Posterior cingulate gyrus (tissue), 11 donors: ENCODE measurements at regions not wholly inside any gene's neighbourhood (a gene's known extent, or its start where the extent isn't known, plus 50 kb on each side); places are given as distances from the start of the nearest gene placed in this dataset.

Experiments
- DNase-seq, 10 donors: peaks; one replicate each; pipeline versions ENCODE4 v3.0.0 to v3.0.0-alpha.2; 2020 to 2021; ENCODE audit warnings: mixed read lengths in 3 of 10
- intact Hi-C: fragments of 100-400 bp; cut with DNase I; formaldehyde crosslinking; loops from one replicate; pipeline ENCODE4 v1.15.1; 2023

- intact Hi-C loops: no loop called here
- no peak for DNase-seq
These were observed 57.7 kb downstream of the LRRC30 start for GRCh38 chr18:7288544-7288943.

GRCh38 chr18:7290077-7290476, 59.2 kb downstream of the LRRC30 start:
- no peak for DNase-seq
- intact Hi-C loops: no loop called here

GRCh38 chr18:7291046-7291445, 60.2 kb downstream of the LRRC30 start:
- intact Hi-C loops: no loop called here
- no peak for DNase-seq

DNA sequence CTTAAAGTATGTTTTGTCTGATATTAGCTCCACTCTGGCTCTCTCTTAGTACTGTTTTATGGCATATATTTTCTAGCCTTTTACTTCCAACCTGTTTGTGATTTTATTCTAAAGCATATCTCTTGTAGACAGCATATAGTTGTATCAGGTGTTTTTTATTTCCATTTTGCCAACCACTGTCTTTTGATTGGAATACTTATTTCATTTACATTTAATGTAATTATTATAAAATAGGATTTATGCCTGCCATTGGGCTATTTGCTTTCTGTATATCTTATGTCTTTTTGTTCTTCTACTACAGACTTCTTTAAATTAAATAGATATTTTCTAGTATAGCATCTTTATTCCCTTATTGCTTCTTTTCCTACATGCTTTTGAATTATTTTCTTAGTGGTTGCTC, 67.3 kb downstream of the LRRC30 start:
- intact Hi-C loops: no loop called here
- DNase-seq: no peak

GRCh38 chr18:7301094-7301493, 70.2 kb downstream of the LRRC30 start:
- intact Hi-C loops: no loop called here
- no peak for DNase-seq

- DNase-seq: no peak
- intact Hi-C loops: no loop called here
These were observed 72.6 kb downstream of the LRRC30 start for GRCh38 chr18:7303316-7304060.

DNA sequence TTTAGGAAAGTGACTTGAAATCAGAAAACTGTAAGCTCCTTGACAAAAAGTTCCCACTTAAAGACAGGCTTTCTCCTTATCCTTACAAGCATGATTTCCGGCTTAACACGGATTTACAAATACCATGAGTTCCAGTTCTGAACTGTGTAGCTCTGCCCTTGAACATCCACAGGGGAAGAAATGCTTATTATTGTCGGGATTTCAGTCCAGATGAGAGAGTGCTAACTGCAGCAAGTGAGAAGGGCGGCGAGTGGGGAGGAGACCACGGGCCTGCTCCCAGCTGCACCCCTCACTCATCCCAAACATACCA, 73.1 kb downstream of the LRRC30 start:
- no peak for DNase-seq
- intact Hi-C loops: no loop called here

DNA sequence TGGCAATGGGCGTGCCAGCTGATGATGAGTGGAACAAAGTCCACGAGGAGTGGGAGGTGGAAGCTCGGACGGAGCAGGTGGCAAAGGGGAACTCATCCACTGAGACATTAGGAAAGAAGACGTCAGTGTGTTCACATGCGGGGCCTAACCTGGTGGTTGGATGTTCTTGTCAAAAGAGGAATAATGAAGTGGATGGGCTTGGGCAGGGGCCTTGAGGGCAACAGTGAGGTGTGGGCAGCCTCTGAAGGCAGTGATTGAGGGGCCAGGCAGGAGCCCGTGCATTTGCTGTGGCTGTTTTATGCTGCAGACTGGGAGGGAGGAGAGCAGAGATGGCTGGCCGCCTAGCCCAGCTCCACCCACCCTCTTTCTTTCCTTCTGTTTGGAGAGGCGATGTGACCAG, 74.5 kb downstream of the LRRC30 start:
- intact Hi-C loops: no loop called here
- no peak for DNase-seq

DNA sequence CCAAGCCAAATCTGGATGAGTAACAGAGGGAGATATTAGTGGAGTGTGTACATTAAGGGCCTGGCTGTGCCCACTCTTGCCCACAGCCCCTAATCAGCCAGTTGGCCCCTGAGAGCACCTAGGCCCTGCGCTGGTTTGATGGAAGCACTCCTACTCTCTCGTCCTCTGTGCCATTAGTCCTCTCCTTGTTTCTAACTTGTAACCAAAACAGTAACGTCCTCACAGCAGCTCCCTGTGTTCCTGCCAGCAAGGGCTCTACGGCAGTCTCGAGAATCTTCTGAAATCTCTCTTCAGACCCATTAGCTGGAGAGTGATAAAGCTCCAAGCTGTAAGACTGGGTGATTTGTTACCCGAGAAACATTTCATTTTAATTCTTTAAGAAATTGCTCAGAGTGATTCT, 76.1 kb downstream of the LRRC30 start:
- no peak for DNase-seq
- intact Hi-C loops: no loop called here

GRCh38 chr18:7307526-7307925, 76.6 kb downstream of the LRRC30 start:
- intact Hi-C loops: no loop called here
- DNase-seq: no peak

GRCh38 chr18:7317804-7318231, 86.9 kb downstream of the LRRC30 start:
- no peak for DNase-seq
- intact Hi-C loops: no loop called here

GRCh38 chr18:7319161-7319560, 88.3 kb downstream of the LRRC30 start:
- DNase-seq: no peak
- intact Hi-C loops: no loop called here

GRCh38 chr18:7321831-7322230, 90.9 kb downstream of the LRRC30 start:
- DNase-seq: no peak

DNA sequence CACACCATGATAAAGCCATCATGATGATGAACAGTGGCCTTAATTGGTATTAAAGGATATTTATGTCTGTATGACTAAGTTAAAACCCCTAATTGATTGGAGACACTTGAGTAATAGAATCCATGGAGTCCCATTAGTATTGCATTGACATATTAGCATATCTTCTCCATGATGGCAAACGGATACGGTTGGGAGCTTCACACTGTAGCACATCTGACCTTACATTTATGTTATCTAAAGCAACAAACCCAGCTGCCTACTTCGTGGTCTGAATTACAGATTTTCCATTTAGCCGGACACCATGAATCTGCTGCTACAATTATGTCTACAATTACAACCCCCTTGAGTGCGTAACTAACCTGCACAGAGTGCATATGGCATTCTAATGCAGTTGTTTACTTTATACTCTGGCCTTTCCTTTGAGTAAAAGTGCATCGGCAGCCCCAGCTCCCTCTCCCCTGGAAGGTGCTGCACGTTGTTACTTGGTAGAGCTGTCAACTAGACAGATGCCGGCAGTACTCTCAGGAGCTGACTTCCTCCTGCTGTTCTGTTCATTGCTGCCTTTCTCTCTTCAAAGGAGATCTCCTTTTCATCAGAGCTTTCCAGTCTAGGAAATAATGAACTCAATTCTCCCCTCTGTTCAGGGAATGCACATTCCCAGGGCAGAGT, 92.1 kb downstream of the LRRC30 start:
- intact Hi-C loops: no loop called here
- no peak for DNase-seq

More at GRCh38 chr18:7321831-7322230, 90.9 kb downstream of the LRRC30 start:
- intact Hi-C loops: no loop called here

DNA sequence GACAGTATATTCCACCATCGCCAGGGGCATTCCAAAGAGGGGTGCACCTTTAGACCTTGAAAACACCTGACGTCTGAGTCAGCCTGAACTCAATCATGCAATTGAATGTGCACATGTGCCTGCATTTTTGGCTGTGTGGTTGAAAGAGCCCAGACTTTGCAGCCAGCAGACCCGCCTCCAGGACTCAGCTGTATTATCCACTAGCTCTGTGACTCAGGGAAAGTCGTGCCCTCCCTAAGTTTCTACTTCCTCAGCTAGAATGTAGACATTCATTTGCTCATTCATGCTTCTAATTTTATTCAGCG, 94.2 kb downstream of the LRRC30 start:
- no peak for DNase-seq
- intact Hi-C loops: no loop called here

GRCh38 chr18:7329016-7329415, 98.1 kb downstream of the LRRC30 start:
- no peak for DNase-seq
- intact Hi-C loops: no loop called here

- no peak for DNase-seq
- intact Hi-C loops: no loop called here
These were observed 101.6 kb downstream of the LRRC30 start for GRCh38 chr18:7332452-7332851.

DNA sequence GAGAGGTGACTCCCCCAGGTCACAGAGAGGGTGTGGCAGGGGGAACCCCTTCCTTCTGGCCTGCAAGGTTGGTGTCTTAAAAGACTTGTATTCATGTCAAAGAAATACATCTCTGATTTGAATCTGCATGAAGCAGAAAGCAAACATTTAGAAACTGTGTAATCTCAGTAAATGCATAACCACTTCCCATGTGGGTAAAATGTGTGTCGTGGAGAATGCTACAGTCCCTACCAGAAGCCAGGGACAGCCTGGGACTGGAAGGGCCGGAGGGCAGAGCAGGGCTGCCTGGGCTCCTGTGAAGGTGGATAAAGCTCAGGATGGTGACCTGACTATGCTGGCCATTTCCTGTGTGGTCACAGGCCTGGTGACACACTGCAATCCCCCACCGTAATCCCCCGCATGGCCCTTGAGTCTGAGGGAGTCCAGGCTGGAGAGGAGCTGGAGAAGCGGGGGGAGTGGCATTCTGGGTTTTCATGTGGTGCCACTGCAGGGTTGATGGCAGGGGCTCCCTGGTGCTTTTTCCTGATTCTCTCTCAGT, 102.2 kb downstream of the LRRC30 start:
- intact Hi-C loops: no loop called here
- no peak for DNase-seq

- intact Hi-C loops: no loop called here
- no peak for DNase-seq
These were observed 104.2 kb downstream of the LRRC30 start for GRCh38 chr18:7334973-7335568.

GRCh38 chr18:7336623-7337022, 105.7 kb downstream of the LRRC30 start:
- intact Hi-C loops: no loop called here
- no peak for DNase-seq

DNA sequence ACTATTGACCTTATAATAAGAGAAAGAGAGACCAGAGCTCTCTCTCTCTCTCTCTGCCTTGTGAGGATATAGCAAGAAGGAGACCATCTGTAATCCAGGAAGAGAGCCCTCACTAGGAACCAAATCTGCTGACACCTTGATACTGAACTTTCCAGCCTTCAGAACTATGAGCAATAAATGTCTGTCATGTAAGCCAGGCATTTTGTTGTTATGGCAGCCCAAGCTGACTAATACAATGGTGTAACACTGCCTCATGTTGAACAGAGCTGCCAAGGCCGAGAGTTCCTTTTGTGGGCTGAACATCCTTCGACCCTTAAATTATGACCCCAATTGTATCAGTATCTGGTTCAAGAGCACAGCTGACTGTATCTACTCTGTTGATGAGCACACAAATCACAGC, 108.0 kb downstream of the LRRC30 start:
- intact Hi-C loops: no loop called here
- no peak for DNase-seq
